Loucy (cell line): ENCODE measurements at regions not wholly inside any gene's neighbourhood (a gene's known extent, or its start where the extent isn't known, plus 50 kb on each side); places are given as distances from the start of the nearest gene placed in this dataset.

Source experiments
- H2AFZ ChIP-seq: fragments of 200-600 bp; sonication (generic); 2 replicates; pipeline ENCODE4 v1.6.0; 2016; ENCODE audit warnings: antibody characterized with exemption, mild to moderate bottlenecking, low read length, moderate library complexity
- H3F3A ChIP-seq: fragments of 200-600 bp; 2 replicates; pipeline ENCODE4 v1.6.0; 2016; ENCODE audit warnings: antibody characterized with exemption, low read depth, mild to moderate bottlenecking
- H3K27me3 ChIP-seq: fragments of 200-600 bp; sonication (generic); 2 replicates; pipeline ENCODE4 v1.6.1; 2014; ENCODE audit warnings: low read length, mild to moderate bottlenecking; ENCODE audit not compliant: insufficient read depth, poor library complexity, severe bottlenecking
- H3K36me3 ChIP-seq: fragments of 200-600 bp; sonication (generic); 2 replicates; pipeline ENCODE4 v1.6.1; 2016; ENCODE audit warnings: low read length; ENCODE audit not compliant: insufficient read depth
- H3K4me1 ChIP-seq: fragments of 200-600 bp; sonication (generic); 2 replicates; pipeline ENCODE4 v1.5.1; 2014; ENCODE audit warnings: low read length, mild to moderate bottlenecking; ENCODE audit not compliant: insufficient read depth, poor library complexity, severe bottlenecking
- H3K4me2 ChIP-seq: fragments of 200-600 bp; sonication (generic); 2 replicates; pipeline ENCODE4 v1.6.0; 2014; ENCODE audit warnings: antibody characterized with exemption, low read length, low read depth, mild to moderate bottlenecking; ENCODE audit not compliant: poor library complexity, severe bottlenecking
- H3K4me3 ChIP-seq: fragments of 200-600 bp; sonication (generic); 2 replicates; pipeline ENCODE4 v1.5.1; 2014; ENCODE audit warnings: low read length, mild to moderate bottlenecking, mixed read lengths; ENCODE audit not compliant: poor library complexity, severe bottlenecking
- H3K79me2 ChIP-seq: fragments of 200-600 bp; sonication (generic); 2 replicates; pipeline ENCODE4 v1.6.1; 2014; ENCODE audit warnings: low read length; ENCODE audit not compliant: insufficient read depth
- H3K9ac ChIP-seq: fragments of 200-600 bp; sonication (generic); 2 replicates; pipeline ENCODE4 v1.6.0; 2014; ENCODE audit warnings: mild to moderate bottlenecking, low read depth, low read length, moderate library complexity; ENCODE audit not compliant: poor library complexity, severe bottlenecking
- H3K9me2 ChIP-seq: fragments of 200-600 bp; sonication (generic); replicated peaks from 2 replicates; pipeline ENCODE4 v1.6.1; 2016; ENCODE audit warnings: low read depth, low read length, mixed read lengths
- H3K9me3 ChIP-seq: fragments of 200-600 bp; sonication (generic); 2 replicates; pipeline ENCODE4 v1.6.1; 2014; ENCODE audit warnings: mild to moderate bottlenecking, antibody characterized with exemption, low read length, low read depth; ENCODE audit not compliant: insufficient read depth
- H4K20me1 ChIP-seq: fragments of 200-600 bp; sonication (generic); 2 replicates; pipeline ENCODE4 v1.6.0; 2014; ENCODE audit warnings: antibody characterized with exemption, low read length, mild to moderate bottlenecking; ENCODE audit not compliant: insufficient read depth, poor library complexity, severe bottlenecking
- EZH2phosphoT487 ChIP-seq: fragments of 200-600 bp; IDR thresholded peaks from 2 replicates; pipeline ENCODE4 v1.6.1; 2018; ENCODE audit warnings: antibody characterized with exemption, mild to moderate bottlenecking, moderate library complexity, borderline replicate concordance
- TF ChIP-seq, protein P1 (sequence below): fragments of 200-600 bp; sonication (generic); conservative IDR thresholded peaks from 2 replicates; pipeline ENCODE4 v1.5.1; 2014; ENCODE audit warnings: mild to moderate bottlenecking, antibody characterized with exemption, low read length

DNA sequence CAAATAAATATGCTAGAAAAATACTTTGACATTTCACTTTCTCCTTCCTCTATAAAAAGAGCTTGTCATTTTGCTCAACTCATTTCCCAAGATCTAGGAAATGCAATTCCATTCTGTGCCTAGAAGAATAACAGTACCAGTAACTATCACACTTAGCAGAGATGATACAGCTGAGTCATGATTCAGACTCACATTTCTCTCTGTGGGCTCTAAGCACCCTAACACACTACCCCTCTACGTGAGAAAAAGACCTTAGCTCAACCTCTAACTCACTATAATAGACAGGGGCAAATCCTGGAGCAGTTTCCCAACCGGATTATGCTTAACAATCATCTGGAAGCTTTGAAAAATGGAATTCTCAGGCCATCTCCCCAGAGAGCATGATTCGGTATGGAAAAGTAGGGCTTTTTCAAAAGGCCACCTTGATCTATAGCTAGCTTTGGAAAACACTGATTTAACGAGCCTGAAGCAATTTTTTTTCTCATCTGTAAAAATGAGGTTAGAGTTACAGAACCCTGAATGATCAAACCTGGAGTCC is 1312.3 kb upstream of the PIK3C3 start:
- H3K9me3 ChIP-seq, result no peaks in the 10 kb centered on the region
- H3K9me2 ChIP-seq, result no peaks in the 10 kb centered on the region
- no peaks in the 10 kb centered on the region for H3K36me3 ChIP-seq
- TF ChIP-seq, protein P1, sequence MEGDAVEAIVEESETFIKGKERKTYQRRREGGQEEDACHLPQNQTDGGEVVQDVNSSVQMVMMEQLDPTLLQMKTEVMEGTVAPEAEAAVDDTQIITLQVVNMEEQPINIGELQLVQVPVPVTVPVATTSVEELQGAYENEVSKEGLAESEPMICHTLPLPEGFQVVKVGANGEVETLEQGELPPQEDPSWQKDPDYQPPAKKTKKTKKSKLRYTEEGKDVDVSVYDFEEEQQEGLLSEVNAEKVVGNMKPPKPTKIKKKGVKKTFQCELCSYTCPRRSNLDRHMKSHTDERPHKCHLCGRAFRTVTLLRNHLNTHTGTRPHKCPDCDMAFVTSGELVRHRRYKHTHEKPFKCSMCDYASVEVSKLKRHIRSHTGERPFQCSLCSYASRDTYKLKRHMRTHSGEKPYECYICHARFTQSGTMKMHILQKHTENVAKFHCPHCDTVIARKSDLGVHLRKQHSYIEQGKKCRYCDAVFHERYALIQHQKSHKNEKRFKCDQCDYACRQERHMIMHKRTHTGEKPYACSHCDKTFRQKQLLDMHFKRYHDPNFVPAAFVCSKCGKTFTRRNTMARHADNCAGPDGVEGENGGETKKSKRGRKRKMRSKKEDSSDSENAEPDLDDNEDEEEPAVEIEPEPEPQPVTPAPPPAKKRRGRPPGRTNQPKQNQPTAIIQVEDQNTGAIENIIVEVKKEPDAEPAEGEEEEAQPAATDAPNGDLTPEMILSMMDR, result no peak
- no peak for TF ChIP-seq EZH2phosphoT487
- H3K4me1 ChIP-seq, result no peaks in the 10 kb centered on the region
- no peak overlapping the region for H3K4me3 ChIP-seq
- no peaks in the 10 kb centered on the region for H3F3A ChIP-seq
- H3K27me3 ChIP-seq, result no peaks in the 10 kb centered on the region
- H3K79me2 ChIP-seq, result no peaks in the 10 kb centered on the region
- no peak overlapping the region for H3K9ac ChIP-seq
- no peak overlapping the region for H2AFZ ChIP-seq
- no peaks in the 10 kb centered on the region for H4K20me1 ChIP-seq
- no peak overlapping the region for H3K4me2 ChIP-seq

DNA sequence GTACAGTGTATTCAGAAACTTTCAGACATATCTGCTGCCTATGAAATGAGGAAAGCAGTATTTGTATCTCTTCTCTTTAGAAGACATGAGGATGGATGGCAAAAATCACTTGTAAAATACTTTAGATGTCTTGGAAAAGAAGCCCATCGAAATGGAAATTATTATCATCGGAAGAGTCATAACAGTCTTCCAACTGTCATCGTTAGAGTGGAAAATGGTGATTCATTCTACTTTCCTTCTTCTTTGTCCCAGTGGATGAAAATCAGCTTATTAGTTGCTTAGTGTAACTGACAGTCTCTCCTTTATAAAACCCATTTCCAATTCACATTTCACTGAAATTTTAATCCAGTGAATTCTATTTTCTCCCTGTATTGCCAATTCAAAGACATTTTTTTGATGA is 1323.7 kb upstream of the PIK3C3 start:
- Histone ChIP-seq H3F3A (no peaks in the 10 kb centered on the region), H3K79me2 (no peaks in the 10 kb centered on the region), H3K27me3 (no peaks in the 10 kb centered on the region), H2AFZ (no peak overlapping the region), H4K20me1 (no peaks in the 10 kb centered on the region), H3K4me1 (no peaks in the 10 kb centered on the region), H3K4me2 (no peak overlapping the region), H3K9ac (no peak overlapping the region), H3K9me2 (no peaks in the 10 kb centered on the region), H3K36me3 (no peaks in the 10 kb centered on the region), H3K9me3 (no peaks in the 10 kb centered on the region), H3K4me3 (no peak overlapping the region)
- TF ChIP-seq, protein P1, result no peak
- no peak for TF ChIP-seq EZH2phosphoT487

- H3F3A ChIP-seq, result no peaks in the 10 kb centered on the region
- H4K20me1 ChIP-seq, result no peaks in the 10 kb centered on the region
- no peak overlapping the region for H3K9ac ChIP-seq
- no peaks in the 10 kb centered on the region for H3K27me3 ChIP-seq
- H2AFZ ChIP-seq, result no peak overlapping the region
- no peaks in the 10 kb centered on the region for H3K9me3 ChIP-seq
- H3K9me2 ChIP-seq, result no peaks in the 10 kb centered on the region
- H3K79me2 ChIP-seq, result no peaks in the 10 kb centered on the region
- no peak for TF ChIP-seq EZH2phosphoT487
- TF ChIP-seq, protein P1, result no peak
- H3K36me3 ChIP-seq, result no peaks in the 10 kb centered on the region
- no peak overlapping the region for H3K4me3 ChIP-seq
- H3K4me2 ChIP-seq, result no peak overlapping the region
- no peaks in the 10 kb centered on the region for H3K4me1 ChIP-seq
Observed at GRCh38 chr18:40630496-40630895, 1324.5 kb upstream of the PIK3C3 start.
